ENCODE measurements at regions not wholly inside any gene's neighbourhood (a gene's known extent, or its start where the extent isn't known, plus 50 kb on each side); places are given as distances from the start of the nearest gene placed in this dataset.

GRCh38 chr10:128380946-128381345, 254.7 kb upstream of the MKI67 start:
- H3K4me3 ChIP-seq, result no peak overlapping the region
- no peaks in the 10 kb centered on the region for H3K36me3 ChIP-seq
- TF ChIP-seq CTCF (IDR thresholded peaks at IDR 0.05) (no peak), POLR2A (IDR thresholded peaks at IDR 0.05) (no peak)
- DNase-seq, result no peak
- intact Hi-C loops (cut with DNase I), result no loop called here
- whole genome bisulfite sequencing (ENCODE audit: insufficient coverage, low coverage, low lambda C conversion rate, missing lambda C conversion rate), result 64% methylated on average over 3 of the region's 4 CpGs
- peaks cover 0 to 12% (median 0%) of the 10 kb centered on the region in 4 donors for H3K4me1 ChIP-seq
- no peak for ATAC-seq
- H3K9me3 ChIP-seq, result no peaks in the 10 kb centered on the region
- H3K27me3 ChIP-seq, result no peaks in the 10 kb centered on the region
- no peak overlapping the region for H3K27ac ChIP-seq

GRCh38 chr10:128382225-128382624, 256.0 kb upstream of the MKI67 start:
- no peak overlapping the region for H3K27ac ChIP-seq
- no peak overlapping the region for H3K4me3 ChIP-seq
- ATAC-seq, result no peak
- peaks cover 0 to 7% (median 0%) of the 10 kb centered on the region in 4 donors for H3K4me1 ChIP-seq
- H3K9me3 ChIP-seq, result no peaks in the 10 kb centered on the region
- TF ChIP-seq POLR2A (IDR thresholded peaks at IDR 0.05) (no peak), CTCF (IDR thresholded peaks at IDR 0.05) (no peak)
- no peaks in the 10 kb centered on the region for H3K27me3 ChIP-seq
- 54% methylated on average over 3 of the region's 3 CpGs for WGBS (ENCODE audit: insufficient coverage, low coverage, low lambda C conversion rate, missing lambda C conversion rate)
- H3K36me3 ChIP-seq, result no peaks in the 10 kb centered on the region
- DNase-seq, result no peak
- intact Hi-C loops (cut with DNase I), result no loop called here

GRCh38 chr10:128384831-128385230, 258.6 kb upstream of the MKI67 start:
- no peaks in the 10 kb centered on the region for H3K27me3 ChIP-seq
- ATAC-seq (no peak), DNase-seq (no peak)
- H3K4me3 ChIP-seq, result no peak overlapping the region
- H3K4me1 ChIP-seq, result no peaks in the 10 kb centered on the region
- TF ChIP-seq CTCF (IDR thresholded peaks at IDR 0.05) (no peak), POLR2A (IDR thresholded peaks at IDR 0.05) (no peak)
- intact Hi-C loops (cut with DNase I), result no loop called here
- H3K9me3 ChIP-seq, result no peaks in the 10 kb centered on the region
- H3K36me3 ChIP-seq, result no peaks in the 10 kb centered on the region
- H3K27ac ChIP-seq, result no peak overlapping the region
- 96% methylated on average over 5 of the region's 10 CpGs for WGBS (ENCODE audit: insufficient coverage, low coverage, low lambda C conversion rate, missing lambda C conversion rate)

GRCh38 chr10:128386231-128386630, 260.0 kb upstream of the MKI67 start:
- intact Hi-C loops (cut with DNase I), result no loop called here
- Histone ChIP-seq H3K27ac (no peak overlapping the region), H3K27me3 (no peaks in the 10 kb centered on the region), H3K9me3 (no peaks in the 10 kb centered on the region), H3K36me3 (no peaks in the 10 kb centered on the region), H3K4me1 (no peaks in the 10 kb centered on the region), H3K4me3 (no peak overlapping the region)
- no peak for TF ChIP-seq POLR2A (IDR thresholded peaks at IDR 0.05)
- no peak for TF ChIP-seq CTCF (IDR thresholded peaks at IDR 0.05)
- 33% methylated on average over 7 of the region's 7 CpGs for WGBS (ENCODE audit: insufficient coverage, low coverage, low lambda C conversion rate, missing lambda C conversion rate)
- DNase-seq (no peak), ATAC-seq (no peak)
